ENCODE measurements at regions not wholly inside any gene's neighbourhood (a gene's known extent, or its start where the extent isn't known, plus 50 kb on each side); places are given as distances from the start of the nearest gene placed in this dataset.

DNA sequence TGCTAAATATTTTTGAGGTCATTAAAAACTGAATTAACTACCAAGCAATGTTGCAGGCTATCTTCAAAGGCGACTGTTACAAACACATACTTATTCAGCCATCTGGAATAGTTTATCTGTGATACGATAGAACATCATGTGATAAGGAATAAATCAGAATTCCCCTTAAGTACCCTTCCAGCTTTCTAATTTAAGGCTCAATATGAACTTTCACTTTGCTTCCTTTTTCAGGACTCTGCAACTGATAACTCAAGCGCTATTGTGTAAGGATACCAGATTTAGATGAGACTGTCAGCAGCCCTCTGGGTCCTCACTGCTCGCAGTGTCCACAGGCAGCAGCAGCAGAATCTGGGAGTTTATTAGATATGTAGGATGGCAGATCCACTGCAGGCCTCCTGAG, 416.3 kb downstream of the SPATA31D1 start:
- H3K27ac Mint-ChIP-seq = no peak overlapping the region
- peaks cover 17% of the 10 kb centered on the region for H3K4me1 Mint-ChIP-seq (ENCODE audit: low read depth)
- no peak overlapping the region for H3K4me3 Mint-ChIP-seq
- DNase-seq = no peak
- H3K9me3 Mint-ChIP-seq = no peaks in the 10 kb centered on the region
- TF ChIP-seq, protein P1, sequence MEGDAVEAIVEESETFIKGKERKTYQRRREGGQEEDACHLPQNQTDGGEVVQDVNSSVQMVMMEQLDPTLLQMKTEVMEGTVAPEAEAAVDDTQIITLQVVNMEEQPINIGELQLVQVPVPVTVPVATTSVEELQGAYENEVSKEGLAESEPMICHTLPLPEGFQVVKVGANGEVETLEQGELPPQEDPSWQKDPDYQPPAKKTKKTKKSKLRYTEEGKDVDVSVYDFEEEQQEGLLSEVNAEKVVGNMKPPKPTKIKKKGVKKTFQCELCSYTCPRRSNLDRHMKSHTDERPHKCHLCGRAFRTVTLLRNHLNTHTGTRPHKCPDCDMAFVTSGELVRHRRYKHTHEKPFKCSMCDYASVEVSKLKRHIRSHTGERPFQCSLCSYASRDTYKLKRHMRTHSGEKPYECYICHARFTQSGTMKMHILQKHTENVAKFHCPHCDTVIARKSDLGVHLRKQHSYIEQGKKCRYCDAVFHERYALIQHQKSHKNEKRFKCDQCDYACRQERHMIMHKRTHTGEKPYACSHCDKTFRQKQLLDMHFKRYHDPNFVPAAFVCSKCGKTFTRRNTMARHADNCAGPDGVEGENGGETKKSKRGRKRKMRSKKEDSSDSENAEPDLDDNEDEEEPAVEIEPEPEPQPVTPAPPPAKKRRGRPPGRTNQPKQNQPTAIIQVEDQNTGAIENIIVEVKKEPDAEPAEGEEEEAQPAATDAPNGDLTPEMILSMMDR (IDR thresholded peaks at IDR 0.05) = no peak
- H3K36me3 Mint-ChIP-seq (ENCODE audit: low read depth) = no peaks in the 10 kb centered on the region
- H3K27me3 Mint-ChIP-seq (ENCODE audit: insufficient read depth) = no peaks in the 10 kb centered on the region

DNA sequence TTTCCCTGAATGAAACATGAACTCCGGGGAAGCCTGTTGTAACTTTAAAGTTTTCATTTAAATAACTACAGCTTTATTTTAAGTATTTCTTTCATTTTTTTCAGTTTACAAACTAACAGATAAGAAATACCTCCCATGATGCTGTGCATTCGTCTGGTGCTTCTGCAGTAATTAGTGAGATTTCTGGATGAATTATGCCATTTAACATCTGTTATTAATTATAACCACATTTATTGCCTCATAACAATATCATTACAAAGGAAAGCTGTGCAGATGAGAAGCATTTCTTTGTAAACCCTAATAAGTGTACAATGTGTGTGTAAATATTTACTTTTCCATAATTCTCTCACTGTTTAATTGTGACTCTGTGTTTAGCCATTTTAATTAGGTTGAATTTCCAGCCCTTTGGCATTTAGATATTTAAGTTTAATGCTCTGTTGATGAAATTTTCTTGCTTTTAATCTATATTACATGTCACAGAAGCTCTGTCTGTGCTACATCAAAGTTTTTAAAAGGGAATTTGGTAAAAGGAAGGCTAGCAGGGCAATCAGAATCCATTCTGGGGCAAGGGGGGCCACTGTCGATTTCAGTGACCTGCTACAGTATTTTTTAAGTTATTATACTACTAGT, 418.0 kb downstream of the SPATA31D1 start:
- no peak overlapping the region for H3K27ac Mint-ChIP-seq
- TF ChIP-seq, protein P1 (IDR thresholded peaks at IDR 0.05) = no peak

GRCh38 chr9:82410306-82410705, 421.7 kb downstream of the SPATA31D1 start:
- H3K4me3 Mint-ChIP-seq = no peak overlapping the region
- H3K9me3 Mint-ChIP-seq = no peaks in the 10 kb centered on the region; the same call in 1 of the 2 replicates

More for the DNA sequence above, 418.0 kb downstream of the SPATA31D1 start:
- H3K27me3 Mint-ChIP-seq (ENCODE audit: insufficient read depth) = no peaks in the 10 kb centered on the region
- no peak for DNase-seq
- peaks cover 17% of the 10 kb centered on the region for H3K4me1 Mint-ChIP-seq (ENCODE audit: low read depth)
- H3K36me3 Mint-ChIP-seq (ENCODE audit: low read depth) = no peaks in the 10 kb centered on the region
- H3K4me3 Mint-ChIP-seq = no peak overlapping the region
- no peaks in the 10 kb centered on the region for H3K9me3 Mint-ChIP-seq

GRCh38 chr9:82410866-82411265, 422.3 kb downstream of the SPATA31D1 start:
- Mint-ChIP-seq H3K27ac (no peak overlapping the region), H3K27me3 (ENCODE audit: insufficient read depth) (no peaks in the 10 kb centered on the region; the same call in 1 of the 2 replicates), H3K36me3 (ENCODE audit: low read depth) (no peaks in the 10 kb centered on the region), H3K9me3 (no peaks in the 10 kb centered on the region; the same call in 1 of the 2 replicates), H3K4me1 (ENCODE audit: low read depth) (peaks cover under 1% of the 10 kb centered on the region; the same call in 1 of the 2 replicates), H3K4me3 (no peak overlapping the region)
- no peak for DNase-seq
- TF ChIP-seq, protein P1 (IDR thresholded peaks at IDR 0.05) = no peak

More at GRCh38 chr9:82410306-82410705, 421.7 kb downstream of the SPATA31D1 start:
- Mint-ChIP-seq H3K27me3 (ENCODE audit: insufficient read depth) (no peaks in the 10 kb centered on the region; the same call in 1 of the 2 replicates), H3K4me1 (ENCODE audit: low read depth) (peaks cover 6% of the 10 kb centered on the region; the same call in 1 of the 2 replicates), H3K27ac (no peak overlapping the region), H3K36me3 (ENCODE audit: low read depth) (no peaks in the 10 kb centered on the region)
- no peak for DNase-seq
- TF ChIP-seq, protein P1 (IDR thresholded peaks at IDR 0.05) = no peak

DNA sequence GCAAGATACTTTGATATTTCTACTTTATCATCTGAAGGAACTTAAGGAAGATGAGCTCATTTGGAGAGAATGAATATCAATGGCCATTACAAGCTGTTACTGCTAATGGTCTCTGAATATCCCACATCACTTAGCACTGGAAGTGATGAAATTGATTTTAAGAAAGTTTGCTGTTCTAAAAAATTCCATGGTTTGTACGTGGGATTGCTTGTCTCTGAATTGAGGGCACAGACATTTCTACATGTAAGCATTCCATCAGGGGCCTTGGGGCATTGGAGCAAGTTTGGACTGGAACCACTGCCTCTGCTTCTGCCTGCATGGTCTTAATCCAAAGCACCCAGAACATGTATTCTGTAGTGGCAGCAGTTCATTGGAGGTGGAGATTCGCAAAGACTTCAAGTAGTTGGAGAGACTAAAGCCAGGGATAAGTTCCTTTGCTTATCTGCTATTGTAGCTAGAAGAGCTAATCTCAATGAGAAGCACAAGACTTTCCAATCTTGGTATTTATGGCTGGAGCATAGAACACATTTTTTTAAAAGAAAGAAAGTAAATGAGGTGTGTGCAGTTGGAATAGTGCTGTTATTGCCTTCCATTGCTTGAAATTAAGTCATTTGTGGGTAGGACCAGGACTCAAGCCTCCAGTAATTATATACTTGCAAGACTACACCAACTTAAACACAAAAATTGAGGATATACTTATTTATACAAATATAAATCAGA, 424.2 kb downstream of the SPATA31D1 start:
- TF ChIP-seq, protein P1 (IDR thresholded peaks at IDR 0.05) = no peak
- Mint-ChIP-seq H3K4me1 (ENCODE audit: low read depth) (no peaks in the 10 kb centered on the region), H3K27me3 (ENCODE audit: insufficient read depth) (no peaks in the 10 kb centered on the region; the same call in 1 of the 2 replicates), H3K27ac (no peak overlapping the region), H3K4me3 (no peak overlapping the region), H3K36me3 (ENCODE audit: low read depth) (no peaks in the 10 kb centered on the region), H3K9me3 (no peaks in the 10 kb centered on the region; the same call in 1 of the 2 replicates)
- DNase-seq = no peak
